NCI-H1694 (cell line): ENCODE measurements at regions not wholly inside any gene's neighbourhood (a gene's known extent, or its start where the extent isn't known, plus 50 kb on each side); places are given as distances from the start of the nearest gene placed in this dataset.
A peak's percentile ranks its signal among the peaks of the same experiment; 100 is the strongest.

ENCODE experiments used
- DNase-seq: peaks from one replicate; lab custom pipeline; 2025; lab: John Stamatoyannopoulos, UW

DNA sequence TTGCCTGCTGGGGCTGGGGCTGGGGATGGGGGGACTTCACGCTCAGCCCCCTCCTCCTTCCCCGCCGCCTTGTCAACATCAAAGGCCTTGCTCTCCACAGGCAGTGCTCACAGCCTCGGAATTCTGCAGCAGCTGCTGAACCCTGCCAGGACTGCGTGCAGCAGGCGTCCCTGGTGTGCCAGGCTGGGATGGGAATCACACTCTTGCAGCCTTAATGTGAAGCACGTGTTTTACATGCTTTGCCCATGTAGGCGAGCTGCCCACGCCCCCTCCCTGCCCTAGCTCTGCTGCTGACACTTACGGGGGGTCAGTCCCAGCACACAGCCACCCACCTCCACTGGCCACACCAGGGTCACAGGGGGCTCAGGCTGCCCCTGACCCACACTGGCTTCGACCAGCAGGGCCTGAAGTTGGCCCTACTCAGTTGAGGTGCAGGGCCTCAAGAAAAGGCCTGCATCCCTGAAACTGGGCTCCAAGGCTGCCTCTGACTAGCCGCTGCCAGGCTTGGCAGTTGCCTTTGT lies 276.2 kb upstream of the RTL1 start:
- no peak for DNase-seq

DNA sequence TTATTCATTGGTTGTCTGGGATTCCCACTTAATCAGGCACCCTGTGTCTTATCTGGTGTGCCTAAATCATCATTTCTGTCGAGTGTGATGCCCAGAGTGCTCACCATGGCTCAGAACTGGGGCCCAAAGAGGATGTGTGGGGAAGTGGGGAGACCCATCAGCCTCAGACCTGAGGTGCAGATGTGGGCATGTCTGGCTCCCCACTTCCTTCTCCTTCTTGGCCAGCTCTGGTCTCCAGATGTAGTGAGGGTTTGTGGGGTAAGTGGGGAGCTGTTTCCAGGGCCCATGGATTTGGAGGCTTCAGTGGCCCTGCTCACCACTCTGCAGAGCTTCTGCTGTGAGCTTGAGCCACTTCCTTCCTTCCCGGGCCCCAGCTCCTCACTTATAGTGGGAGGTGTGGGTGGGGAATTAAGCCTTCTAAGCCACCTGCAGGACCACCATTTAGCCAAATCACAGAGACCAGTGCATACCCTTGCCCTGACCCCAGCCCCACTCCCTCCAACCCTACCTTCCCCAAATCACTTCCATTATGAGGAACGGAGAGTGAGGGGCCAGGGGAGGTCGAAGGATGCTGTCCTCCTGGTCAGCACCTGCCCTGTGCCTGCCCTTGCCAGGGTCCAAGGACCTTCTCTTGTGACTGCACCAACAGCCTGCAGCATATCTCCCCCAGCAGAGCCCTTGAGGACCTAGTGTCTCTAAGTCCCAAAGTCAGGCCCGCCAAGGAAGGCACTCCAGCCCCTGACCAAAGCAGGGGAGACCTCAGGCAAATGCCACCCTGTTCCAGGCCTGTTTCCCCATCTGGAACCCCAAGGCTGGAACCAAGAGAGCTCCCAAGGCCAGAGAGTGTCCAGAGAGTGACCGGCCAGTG lies 278.2 kb upstream of the RTL1 start:
- DNase-seq: no peak

DNA sequence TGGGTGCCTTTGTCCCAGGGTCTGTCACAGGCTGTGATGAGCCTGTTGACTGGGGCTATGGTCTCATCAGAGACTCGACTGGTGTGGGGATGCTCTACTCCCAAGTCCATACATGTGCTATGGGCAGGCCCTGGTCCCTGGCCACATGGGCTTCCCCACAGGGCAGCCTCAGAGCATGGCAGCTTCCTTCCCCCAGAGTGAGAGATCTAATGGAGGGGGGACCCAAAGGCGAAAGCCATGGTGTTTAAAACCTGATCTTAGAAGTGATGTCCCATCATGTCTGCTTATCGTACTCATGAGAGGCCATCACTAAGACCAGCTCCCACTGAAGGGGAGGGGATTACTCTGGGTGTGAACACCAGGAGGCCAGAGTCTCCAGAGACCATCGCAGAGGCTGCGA lies 279.0 kb upstream of the RTL1 start:
- no peak for DNase-seq

DNA sequence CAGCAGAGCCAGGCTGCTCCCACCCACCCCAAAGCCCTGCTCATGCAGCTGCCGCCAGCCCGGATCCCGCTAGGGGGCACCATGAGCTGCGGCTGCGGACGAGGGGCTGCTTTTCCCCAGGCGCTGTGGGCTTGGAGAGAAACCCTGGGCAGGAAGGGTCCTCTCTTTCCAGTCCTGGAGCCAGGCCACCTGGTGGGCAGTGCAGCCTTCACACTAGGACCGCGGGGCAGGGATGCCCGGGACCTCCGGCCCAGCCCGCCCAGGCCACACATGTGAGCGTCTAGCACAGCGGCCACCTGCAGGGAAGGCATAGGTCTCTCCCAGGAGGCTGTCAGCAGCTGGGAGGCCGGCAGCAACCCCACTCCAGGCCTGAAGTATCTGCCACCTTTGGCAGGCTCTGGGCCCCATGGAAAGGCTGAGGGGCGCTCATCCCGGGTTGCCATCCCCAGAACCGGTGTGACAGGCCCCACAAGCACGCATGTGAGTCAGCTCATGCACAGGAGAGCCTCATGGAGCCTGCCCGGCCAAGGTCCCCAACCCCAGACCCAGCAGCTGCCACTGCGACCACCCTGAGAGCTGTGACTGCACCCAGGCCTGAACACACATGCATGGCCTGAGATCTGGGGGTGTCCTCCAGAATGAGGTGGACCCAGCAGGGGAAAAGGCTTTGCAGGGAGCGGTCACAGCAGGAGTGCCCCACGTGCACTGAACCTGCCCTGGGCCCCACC lies 280.0 kb upstream of the RTL1 start:
- peak; percentile 20 for DNase-seq

DNA sequence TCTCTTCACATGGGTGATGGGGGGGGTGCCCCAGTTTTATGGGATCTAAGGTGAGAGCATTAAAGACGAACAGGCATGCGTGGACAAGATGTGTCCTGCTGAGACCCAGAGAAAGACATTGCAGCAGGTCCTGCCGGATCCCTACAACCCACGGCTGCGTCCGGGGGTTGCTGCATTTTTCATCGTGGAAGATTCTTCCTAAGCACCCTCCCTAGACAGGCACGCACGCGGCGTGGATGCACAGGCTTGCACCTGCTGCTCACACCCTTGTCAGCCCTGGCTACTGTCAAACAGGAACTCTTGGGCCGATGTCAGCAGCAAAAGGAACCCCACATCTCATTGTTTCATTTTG lies 280.6 kb upstream of the RTL1 start:
- DNase-seq: no peak

DNA sequence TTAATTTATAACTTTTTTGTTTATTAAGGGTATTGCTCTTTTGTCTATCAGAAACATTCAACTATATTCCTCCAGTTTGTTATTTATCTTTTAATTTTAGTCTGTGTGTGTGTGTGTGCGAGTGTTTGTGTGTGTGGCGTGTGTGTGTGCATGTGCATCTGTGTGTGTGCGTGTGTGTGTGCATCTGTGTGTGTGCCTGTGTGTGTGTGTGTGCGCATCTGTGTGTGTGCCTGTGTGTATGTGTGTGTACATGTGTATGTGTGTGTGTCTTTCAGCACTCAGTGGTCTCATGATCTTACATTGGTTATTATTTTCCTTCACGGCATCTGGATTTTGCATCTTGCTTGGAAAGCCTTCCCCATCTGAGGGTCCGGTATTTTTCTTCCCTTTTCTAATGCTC lies 281.1 kb upstream of the RTL1 start:
- DNase-seq: no peak

DNA sequence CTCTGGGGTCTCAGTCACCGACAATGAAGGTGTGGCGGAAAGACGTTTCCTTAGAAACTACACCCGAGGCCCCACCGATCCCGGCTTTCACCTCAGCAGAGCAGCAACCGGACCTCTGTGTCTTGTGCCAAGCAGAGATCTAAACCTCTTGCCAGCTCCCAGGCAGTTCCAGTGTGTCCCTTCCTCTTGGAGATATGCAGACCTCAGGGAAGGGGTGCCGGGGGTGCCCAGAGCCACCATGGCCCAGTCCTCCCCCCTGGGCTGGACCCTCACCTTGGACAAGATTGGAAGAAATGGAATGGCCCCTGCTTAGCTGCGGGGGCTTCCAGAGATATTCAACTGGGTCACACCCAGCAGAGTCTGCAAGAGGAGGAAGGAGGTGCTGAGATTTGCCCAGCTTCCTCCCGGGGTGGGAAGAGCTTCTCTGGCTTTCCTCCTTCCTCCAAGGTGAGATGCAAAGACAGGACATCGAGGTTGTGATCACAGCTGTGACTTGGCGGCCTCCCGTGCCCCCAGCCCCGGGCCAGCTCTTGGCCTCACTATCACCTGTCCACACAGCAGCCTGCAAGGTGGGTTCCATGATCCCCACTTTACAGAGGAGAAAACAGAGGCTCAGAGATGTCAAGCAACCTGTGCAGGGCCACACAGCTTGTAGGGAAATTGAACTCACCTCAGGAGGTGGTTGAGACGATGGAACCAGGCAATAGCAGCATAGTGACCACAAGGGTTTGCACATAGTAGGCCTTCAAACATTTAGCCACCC lies 281.7 kb upstream of the RTL1 start:
- DNase-seq: no peak

DNA sequence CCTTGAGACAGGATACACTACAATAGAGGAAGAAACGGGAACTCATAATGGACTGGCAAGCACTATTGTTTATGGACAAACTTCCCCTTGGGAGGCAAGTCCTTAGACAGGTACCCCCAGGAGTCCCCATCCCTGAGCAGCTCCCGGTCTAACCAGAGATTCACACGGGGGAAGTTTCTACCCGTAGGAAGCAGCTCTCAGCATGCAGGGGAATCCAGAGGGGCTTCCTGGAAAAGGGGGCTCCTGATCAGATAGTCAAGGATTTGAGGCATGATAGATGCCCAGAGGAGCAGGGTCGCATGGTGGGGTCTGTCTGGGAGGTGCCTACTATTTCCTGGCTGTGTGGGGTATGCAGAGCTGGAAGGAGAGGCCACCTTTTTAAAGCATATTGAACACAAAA lies 282.4 kb upstream of the RTL1 start:
- no peak for DNase-seq

DNA sequence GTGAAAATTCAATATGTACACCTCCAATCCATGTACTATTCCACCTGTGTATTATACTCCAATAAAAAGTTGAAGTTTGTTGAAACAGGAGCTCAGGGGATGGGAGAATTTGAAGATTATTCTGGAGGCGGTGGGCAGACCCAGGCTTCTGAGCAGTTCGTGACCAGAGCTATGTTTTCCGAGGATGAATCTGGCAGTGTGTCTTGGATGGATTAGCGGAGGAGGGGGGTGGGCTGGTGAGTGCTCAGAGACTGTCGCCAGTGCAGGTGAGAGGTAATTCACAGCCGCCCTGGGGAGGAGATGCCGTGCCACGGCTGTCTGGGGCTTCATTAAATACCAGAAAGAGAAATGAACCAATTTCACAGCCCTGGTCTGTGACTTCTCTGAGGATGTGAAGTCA lies 283.0 kb upstream of the RTL1 start:
- no peak for DNase-seq

DNA sequence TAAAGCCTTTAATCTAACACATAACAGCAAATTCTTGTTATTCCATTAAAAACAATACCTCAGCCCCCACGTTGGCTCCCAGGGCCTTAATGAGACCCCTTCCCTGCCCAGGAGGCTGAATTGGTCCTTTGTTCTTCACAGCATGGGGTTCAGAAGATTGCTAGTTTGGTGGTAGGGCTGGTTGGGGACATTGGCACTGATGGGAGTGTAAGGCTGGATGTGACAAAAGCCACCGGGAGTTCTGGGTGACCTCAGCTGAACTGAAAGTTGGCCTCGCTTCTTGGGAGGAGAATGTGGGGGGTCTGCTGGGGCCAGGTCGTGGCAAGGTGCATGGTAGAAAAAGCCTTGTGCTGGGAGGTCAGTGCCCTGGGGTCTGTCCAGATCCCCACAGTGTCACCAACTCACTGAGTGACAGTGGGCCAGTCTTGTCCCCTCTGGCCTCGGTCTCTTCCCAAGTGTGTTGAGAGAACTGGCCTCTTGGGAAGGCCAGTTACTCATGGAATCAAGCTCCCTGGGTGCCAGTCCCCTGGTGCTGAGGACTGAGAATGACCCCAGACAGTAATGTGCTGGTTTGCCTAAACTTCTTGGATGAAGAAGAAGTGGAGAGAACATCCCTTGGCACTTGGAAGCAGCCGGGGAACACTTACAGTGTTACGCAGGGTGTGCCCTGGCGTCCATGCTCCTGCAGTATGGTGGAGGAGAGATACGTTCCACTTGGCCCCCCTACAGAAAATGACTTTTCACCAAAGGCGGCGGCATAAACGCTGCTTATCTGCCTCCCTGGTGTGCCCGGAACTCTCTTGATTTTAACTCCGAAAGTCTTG lies 283.7 kb upstream of the RTL1 start:
- no peak for DNase-seq

DNA sequence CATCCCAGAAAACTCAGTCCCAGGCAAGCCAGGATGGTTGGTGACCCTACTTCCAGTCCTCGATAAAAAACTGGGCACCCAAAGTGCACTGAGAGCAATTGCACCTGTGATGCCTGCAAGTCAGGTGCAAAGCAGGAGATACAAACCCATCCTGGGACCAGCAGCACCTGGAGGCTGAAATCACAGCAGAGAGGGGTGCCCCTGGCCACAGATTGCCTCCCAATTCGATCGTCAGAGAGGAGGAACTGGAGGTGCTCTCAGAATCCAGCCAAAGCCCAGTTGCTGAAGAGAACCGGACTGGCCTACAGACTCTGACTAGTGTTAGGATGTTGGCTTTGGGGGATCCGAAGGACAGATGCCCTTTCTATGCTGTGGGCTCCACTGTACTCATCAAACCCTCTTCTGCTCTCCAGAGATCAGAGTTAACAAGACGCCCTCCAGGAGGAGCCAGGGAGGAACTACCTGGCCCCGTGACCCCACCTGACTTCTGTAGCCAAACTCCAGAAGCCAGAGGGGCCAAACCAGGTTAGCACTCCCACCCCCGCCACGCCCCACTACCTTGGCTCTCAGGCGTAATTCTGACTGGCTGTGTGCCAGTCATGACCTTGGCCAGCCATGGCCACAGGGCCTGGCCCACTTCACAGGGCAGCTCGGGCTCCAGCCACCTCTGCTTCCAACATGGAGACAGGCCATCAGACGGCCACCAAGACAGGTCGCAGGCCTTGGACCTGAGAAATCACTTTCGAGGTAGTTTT lies 284.5 kb upstream of the RTL1 start:
- DNase-seq: no peak

DNA sequence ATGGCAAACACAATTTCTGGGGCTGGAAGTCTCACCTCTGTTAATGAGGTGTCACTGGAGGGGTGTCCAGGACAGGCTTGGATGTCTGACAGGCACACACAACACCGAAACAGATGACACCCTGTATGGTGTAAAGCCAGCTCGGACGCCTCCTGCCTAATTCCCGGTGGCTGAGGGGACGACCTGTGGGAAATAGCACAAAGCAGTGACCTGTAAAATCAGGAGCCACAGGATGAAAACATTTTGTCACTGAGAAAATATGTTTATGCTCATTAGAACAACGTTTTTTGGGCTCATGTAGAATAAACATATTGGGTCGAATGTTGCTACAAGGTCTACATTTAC lies 285.0 kb upstream of the RTL1 start:
- no peak for DNase-seq

DNA sequence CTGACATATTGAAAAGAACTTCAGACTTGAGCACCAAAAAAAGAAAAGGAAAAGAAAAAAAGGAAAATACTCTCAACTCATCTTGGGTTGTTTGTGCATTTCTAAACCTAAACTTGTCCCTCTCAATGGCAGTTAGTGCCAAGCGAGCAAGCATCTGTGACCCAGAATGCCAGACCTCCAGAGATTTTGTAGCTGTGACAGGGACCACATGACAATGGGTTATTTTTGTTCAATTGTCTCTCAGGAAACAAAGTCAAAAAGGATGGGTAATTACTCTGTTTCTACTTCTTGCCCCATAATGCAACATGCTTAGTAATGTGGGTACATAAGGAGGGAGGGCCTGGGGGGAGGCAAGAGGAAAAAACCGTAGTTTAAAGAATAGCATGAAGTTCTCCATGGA lies 285.7 kb upstream of the RTL1 start:
- no peak for DNase-seq

DNA sequence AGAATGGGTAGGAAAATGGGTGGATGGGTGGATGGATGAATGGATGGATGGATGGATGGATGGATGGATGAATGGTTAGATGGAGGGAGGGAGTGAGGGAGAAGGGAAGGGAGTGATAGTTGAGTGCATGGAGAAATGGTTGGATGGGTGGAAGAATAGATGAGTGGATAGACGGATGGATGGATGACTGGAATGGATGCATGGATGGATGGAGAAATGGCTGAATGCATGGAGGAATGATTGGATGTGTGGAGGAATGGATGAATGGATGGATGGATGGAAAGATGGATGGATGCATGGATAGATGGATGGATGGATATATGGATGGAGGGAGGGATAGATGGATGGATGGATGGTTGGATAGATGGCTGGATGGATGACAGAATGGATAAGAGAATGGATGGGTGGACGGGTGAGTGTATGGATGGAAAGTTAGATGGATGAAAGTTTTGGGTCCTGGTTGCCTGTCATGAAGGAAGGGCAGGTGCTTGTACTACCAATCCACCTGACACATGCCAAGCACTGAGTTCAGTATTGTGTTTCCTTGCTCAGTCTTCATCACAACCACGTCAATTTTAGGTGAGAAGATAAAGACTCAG lies 286.5 kb upstream of the RTL1 start:
- no peak for DNase-seq

DNA sequence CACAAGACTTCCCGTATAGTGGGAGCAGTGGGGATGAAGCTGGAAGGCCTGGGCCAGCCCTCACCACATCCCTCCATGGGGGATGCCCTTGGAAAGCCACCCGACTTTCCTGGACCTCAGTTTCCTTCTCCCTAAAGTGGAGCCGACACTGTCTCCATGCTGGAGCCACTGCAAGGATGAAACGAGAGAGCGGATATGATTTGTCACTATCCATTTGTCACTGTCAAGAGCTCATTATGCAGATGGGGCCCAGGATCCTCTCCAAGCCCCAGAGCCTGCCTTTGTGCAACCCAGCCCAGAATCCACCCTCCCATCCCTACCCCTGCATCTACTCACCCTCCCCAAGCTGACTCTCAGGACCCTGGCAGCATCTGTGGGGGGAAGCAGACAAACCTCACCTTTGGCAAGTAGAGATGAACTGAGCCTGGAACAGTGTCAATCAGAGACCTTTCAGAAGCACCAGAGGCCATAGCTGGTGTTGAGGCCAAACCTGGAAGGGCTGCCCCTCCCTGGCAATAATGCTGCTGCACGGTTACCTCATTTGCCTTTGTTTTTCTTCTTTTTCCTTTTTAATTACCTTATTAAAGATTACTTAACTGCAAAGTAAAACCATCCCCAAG lies 287.7 kb upstream of the RTL1 start:
- no peak for DNase-seq

DNA sequence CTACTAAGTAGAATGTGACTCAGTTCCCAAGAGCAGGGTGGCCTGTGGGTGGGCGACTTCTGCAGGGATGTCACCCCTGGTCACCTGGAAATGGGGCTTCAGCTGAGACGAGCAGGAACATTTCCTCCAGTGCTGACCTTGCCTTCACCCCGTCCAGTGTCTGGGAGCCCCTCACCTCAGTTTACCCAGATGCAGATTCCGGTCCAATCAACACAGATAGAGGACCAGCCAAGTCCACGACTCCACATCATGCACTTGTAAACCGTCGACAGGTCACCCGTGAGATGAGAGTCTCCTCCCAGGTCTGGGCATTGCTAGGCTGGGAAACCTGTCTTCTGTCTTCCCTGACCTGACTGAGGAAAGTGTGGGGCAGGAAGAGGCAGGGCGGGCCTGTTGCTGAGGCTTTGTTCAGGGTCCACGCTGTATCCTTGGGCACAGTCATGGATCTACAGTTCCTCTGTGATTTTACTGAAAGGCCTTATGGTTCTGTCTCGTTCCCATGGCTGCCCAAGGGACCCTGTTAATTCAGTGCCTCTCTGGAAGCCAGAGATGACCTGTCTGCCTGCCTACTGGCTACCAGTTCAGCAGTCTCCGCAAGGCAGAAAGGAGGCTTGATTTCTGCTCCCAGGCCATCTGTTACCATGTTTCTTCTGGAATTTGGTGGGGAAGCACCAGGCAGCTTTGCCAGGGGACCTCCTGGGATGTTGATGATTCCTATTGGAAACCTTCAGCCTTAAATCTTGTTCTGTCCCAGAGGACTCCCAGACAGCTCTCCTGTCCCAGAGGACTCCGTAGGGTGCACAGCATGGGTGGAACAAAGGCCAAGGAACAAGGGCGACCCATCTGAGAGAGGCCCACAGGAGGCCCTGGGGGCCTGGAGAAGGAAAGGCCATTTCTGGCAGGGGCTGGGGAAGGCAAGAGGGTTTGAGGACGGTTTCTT lies 288.5 kb upstream of the RTL1 start:
- DNase-seq: no peak

DNA sequence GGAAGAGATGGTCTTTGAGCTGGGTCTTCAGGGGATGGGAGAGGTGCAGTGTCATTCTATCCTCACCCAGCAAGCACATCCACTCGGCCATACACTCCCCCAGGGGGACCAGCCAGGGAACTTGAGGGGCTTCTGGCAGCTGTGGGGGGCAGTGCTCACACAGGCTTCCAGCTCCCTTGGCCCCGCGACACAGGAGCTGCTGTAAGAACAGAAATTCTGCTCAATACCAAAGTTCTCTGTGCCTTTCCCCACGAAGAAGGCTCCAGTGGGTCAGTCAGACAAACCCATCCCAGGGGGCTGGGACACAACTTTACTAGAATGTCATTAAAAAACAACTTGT lies 289.1 kb upstream of the RTL1 start:
- no peak for DNase-seq

DNA sequence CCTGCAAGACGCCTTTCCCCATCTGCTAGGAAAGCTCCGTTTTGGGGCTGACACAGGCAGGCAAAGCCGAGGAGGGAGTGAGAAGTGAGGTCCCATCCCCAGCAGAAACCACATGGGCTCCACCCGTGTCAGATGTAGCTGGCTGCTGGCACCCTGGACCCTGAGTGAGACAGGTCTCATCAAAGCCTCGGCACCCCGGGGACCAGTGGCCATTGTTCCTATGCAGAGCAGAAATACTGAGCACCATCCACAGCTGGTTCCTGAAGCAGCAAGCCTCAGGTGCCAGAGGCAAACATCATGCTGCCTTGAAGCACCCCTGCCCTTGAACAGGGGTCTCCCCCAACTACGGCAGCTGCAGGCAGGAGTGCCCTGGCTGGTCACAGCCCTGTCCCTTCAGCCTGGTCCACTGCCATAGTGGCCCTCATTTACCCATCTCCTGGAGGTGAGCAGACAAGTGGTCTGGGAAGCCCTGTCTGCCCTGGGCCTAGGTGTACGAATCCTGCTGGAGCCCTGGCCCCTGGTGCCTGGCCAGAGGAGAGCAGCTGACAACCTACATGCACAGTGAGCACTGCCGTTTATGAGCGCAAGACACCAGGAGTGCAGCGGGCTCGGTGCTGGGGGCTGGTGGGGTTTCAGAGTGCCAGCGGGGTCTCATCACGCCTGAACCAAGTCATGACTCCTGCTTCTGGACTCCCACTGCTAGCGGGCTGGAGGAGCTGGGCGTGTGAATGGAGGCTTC lies 289.8 kb upstream of the RTL1 start:
- DNase-seq: no peak
